Erythroblast (primary cell): ENCODE measurements at regions not wholly inside any gene's neighbourhood (a gene's known extent, or its start where the extent isn't known, plus 50 kb on each side); places are given as distances from the start of the nearest gene placed in this dataset.
"Not testable (repeated sequence)": the region's sequence is repeated elsewhere in the genome, so short reads cannot be mapped to it uniquely, and the experiment has no call there.

Experiments
- DNase-seq, 2 experiments: peaks; one replicate each; lab custom pipeline; 2025; lab: John Stamatoyannopoulos, UW
- GATA1 ChIP-seq: IDR thresholded peaks from 2 replicates; pipeline ENCODE4 v1.6.1; 2011; ENCODE audit warnings: low read depth, mild to moderate bottlenecking, control low read depth, low read length, moderate library complexity
- POLR2A ChIP-seq: IDR thresholded peaks from 2 replicates; pipeline ENCODE4 v1.6.1; 2011; ENCODE audit warnings: mild to moderate bottlenecking, low read length

DNA sequence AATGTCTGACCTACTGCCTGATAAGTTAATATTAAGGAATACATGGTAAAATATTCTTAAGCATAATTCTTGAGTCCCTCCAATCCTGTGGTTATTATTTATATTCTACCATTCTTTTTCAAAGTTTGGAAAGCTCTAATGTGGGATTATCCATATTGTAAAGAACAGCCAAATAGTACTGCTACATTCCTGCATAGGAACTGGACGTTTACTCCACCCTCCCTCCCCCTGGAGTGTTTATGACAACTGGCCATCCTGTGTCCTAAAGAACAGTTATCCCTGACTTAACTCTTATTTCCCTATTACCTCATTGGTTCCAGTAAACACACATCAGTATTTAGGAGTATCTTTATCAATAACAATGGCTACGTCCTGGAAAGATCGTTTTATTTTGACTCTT is 308.7 kb upstream of the TFAP2D start:
- no peak for DNase-seq
- no peak for TF ChIP-seq POLR2A
- TF ChIP-seq GATA1 = no peak

DNA sequence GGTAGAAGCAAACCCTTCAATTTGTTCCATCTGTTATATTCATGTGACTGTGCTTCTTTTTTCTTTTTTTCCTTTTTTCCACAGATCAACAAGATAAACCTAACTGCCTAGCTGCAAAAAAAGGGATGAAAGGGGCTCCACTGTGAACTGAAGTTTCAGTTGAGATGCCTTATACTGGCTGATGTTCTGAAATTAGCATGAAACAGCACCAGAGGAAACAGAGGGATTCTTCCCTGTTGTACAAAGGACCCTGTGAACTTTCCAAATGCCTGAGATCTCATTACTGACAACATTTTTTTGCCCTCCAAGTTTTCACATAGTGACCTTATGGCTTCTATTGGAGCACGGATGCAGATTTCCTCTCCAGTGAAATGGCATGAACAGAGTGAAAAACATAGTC is 302.7 kb upstream of the TFAP2D start:
- DNase-seq = no peak
- TF ChIP-seq POLR2A = no peak
- no peak for TF ChIP-seq GATA1

DNA sequence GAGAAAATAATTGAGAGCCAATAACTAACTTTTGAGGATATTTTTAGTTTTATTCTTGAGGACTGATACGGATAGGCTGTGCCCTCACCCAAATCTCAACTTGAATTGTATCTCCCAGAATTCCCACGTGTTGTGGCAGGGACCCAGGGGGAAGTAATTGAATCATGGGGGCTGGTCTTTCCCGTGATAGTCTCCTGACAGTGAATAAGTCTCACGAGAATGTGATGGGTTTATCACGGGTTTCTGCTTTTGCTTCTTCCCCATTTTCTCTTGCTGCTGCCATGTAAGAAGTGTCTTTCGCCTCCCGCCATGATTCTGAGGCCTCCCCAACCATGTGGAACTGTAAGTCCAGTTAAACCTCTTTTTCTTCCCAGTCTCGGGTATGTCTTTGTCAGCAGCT is 292.3 kb upstream of the TFAP2D start:
- not testable (repeated sequence) for DNase-seq

DNA sequence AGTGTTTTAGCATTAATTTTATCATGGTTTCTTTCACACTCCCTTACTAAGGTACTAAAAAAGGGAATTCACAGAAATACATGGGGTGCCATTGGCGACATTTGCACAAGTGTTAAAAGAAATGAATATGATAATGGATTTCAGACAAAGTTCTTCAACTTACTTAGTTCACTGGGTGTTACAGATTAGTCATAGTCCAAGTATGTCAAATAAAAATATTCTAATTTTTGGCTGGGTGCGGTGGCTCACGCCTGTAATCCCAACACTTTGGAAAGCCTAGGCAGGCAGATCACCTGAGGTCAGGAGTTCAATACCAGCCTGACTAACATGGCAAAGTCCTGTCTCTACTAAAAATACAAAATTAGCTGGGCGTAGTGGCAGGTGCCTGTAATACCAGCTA is 286.1 kb upstream of the TFAP2D start:
- DNase-seq = no peak
- TF ChIP-seq POLR2A (no peak), GATA1 (no peak)

DNA sequence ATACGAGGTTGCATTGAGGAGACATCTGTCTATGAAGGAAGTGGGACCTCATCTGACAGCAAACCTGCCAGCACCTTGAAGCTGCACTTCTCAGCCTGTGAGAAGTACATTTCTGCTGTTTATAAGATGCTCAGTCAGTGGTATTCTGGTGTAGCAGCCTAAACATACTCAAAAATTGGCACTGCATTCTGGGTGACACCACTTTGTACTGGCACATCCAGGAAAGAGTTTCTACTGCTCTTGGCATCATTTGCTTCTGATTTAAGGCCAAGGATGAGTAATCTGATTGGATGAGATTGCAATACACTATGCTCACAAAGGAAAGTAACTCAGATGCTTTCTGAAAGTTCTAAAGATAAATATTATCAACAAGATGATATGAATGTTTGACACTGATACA is 275.4 kb upstream of the TFAP2D start:
- TF ChIP-seq GATA1 (no peak), POLR2A (no peak)
- DNase-seq = peak in 1 of 2 experiments; percentile 1

DNA sequence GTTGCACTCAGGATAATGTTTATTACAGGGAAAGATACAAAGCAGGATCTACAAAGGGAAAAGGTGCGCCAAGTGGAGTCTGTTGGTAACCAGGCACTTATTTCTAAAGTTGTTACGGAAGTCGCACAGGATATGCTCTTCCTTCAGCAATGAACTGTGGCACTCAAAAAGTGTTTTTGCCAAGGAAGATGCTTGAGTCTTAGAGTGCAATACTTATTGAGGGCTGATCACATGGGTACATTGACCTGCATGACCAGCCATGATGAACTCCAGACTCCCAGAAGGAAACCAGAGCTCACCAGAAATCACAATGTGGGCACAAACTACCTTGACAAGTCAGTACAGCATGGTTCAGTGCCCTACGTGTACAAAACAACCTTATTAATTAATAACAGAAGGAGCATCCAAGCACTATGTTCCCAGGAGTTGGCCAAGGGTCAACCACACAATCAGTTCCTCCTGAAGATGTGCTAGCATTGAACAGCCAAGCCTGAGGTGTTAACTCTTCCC is 270.7 kb upstream of the TFAP2D start:
- DNase-seq = no peak
- TF ChIP-seq POLR2A (no peak), GATA1 (no peak)

DNA sequence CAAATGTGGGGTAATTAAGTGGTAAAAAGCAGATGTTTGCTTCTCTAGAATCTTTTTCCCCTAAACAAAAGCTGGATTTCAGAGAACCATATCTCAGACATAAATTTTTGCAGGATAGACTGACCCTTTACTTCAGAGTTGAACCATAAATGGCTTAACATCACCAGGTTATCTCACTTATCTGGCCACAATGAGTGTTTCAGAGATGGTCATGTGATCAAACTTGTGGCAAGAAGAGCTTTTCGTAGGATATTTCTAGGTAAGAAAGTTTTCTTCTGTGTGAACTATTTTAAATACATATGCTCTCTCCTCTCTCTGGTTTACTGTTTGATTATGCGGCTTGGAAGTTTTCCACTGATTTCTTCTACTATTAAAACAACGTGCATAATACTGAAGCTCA is 270.2 kb upstream of the TFAP2D start:
- TF ChIP-seq GATA1 (no peak), POLR2A (no peak)
- DNase-seq = no peak

DNA sequence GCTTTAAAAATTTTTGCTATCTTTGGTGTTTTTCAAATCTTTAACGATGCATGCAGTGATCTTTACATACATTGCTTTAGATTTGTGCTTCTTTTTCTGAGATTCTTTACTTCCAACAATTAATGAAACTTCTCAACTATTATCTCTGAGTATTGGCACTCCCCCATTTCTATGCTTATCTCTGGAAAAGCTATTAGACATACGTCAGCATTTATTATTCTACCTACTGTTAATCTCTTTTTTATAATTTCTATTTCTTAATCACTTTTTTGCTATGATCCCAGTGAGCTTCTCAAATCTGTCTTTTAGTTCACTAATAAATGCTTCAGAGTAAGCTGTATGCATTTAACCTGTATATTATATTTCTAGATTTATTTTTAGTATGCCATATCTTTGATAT is 264.2 kb upstream of the TFAP2D start:
- TF ChIP-seq GATA1 (no peak), POLR2A (no peak)
- no peak for DNase-seq

DNA sequence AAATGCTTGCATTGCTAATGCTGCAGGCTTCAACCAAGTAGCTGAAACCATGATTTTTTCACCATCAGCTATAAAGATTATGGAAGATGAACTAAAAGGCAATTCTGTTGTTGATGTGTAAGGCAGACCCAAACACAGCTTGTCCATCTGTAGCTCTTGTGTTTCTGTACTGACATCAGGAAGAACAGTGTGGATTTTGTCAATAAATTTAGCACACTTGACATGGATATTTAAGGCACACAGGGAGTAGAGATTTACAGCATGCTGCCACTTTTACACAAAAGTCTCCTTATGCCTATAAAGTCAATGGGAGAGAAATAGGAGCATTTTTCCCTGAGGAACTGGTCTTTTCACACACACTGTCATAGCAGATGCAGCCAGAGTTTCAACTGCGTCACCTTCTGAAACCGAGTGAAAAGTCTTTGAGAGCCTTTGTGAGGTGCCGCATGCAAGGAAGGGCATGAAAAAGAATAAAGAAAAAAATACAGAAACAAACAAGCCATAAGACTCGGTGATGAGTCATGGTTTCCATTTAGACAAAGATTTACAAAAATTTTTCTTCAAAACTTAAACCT is 261.4 kb upstream of the TFAP2D start:
- no peak for DNase-seq
- TF ChIP-seq GATA1 (no peak), POLR2A (no peak)

DNA sequence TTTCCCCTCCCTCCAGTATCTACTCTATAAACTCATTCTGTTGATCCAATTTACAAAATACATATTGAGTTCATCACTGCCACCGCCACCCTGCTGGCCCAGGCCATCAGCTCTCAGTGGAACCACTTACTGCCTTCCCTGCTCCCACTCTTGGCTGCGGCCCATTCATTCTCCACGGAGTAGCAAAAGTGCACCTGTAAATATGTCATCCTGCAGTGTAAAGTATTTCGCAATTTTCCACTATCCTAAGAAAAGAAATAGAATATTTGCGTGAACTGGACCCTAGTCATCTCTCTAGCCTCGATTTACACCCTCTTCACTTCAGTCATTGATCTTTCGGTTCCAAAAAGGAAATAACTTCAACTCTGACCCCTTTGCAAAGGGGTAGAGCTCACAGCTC is 258.3 kb upstream of the TFAP2D start:
- TF ChIP-seq GATA1 = no peak
- no peak for TF ChIP-seq POLR2A
- DNase-seq = no peak

DNA sequence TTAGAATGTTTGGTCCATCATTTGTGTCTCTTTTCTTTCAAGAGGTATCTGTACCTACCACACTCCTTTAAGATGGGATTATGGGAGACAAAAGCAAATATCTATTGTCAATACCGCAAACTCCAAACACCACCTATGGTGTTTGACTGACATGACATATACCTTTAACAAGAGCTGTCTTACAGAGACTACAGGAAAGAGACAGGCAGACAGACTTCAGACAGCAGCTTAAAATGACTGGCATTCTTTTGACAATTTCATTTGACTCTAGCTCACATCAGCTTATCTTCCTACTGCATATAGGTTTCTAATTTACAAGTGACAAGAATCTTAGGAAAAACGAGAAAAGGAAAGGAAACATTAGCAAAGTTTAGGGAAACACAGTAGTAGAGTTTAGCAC is 256.0 kb upstream of the TFAP2D start:
- TF ChIP-seq POLR2A (no peak), GATA1 (no peak)
- no peak for DNase-seq

DNA sequence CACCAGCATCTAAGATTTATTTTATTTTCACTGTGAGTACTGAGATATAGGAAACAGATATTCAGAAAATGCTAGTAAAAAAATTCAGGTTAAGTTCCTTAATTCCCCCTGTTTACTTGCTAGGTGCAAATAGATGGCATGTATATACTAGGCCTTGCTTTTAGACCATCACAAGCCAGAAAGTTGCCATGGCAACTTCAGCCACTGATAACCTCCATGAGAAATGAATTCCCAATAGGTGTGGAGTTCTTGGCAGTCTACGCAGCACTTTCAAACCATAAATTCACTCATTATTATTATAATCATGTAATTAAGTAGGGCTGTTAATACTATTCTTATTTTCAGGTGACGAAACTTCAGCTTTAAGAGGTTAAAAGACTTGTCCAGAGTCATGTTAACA is 251.6 kb upstream of the TFAP2D start:
- no peak for DNase-seq
- no peak for TF ChIP-seq POLR2A
- no peak for TF ChIP-seq GATA1

DNA sequence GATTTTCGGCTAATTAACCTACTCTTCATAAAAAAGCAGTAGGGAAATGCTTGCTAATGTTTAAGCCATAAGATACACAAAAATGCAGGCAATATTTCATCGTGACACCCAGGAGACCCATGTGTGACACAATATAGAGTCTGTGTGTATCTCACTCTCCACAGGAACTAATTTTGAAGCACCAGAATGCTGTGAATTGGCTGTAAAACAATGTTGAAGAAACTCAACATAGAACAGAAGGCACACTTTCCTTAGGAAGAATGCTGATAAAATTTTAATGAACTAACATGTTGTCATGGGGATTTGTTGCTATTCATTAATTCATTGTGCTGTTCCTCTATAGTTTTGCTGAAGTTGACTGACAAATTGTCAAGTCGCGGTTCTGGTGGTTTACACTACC is 249.4 kb upstream of the TFAP2D start:
- TF ChIP-seq POLR2A (no peak), GATA1 (no peak)

DNA sequence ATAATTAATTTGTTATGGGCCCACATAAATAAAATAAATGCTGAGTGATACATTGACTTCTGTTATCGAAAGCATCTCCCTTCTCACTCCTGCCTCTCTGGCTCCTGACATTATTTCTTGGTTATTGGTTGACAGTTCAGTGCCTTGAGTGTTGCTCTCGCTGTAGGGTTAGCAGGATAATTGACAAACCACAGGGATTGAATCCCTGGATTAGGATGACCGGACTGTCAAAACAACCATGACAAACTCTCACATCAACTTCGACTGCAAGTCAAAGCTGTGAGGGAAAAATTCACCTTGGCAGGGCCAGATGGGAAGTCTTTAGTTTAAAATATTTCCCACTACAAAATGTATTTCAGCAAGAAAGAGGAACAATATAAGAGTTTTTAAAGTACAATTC is 245.4 kb upstream of the TFAP2D start:
- no peak for DNase-seq
- no peak for TF ChIP-seq POLR2A
- no peak for TF ChIP-seq GATA1

More for the DNA sequence above, 249.4 kb upstream of the TFAP2D start:
- DNase-seq = no peak

DNA sequence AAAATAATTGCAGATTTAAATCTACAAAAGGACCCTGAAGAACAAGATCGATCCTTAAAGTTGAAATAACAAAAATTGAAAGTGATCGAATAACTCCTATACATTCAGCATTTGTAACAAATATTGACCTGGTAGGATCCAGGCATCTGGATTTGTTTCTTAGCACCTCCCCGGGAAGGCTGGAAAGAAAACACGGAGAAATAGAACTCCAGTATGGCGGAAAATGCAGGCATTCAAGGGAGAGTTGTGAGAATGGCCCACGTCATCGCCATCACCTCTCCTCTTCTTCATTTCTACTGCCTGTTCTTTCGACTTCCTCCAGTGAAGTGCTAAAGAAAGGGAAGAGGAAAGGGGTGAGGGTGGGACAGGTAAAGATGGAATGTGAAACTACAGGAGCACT is 242.3 kb upstream of the TFAP2D start:
- no peak for DNase-seq
- no peak for TF ChIP-seq POLR2A
- no peak for TF ChIP-seq GATA1
